HepG2 (cell line): ENCODE measurements at regions not wholly inside any gene's neighbourhood (a gene's known extent, or its start where the extent isn't known, plus 50 kb on each side); places are given as distances from the start of the nearest gene placed in this dataset.

ENCODE experiments used
- AHR ChIP-seq: IDR thresholded peaks from 2 replicates; pipeline ENCODE4 v1.6.1; 2018; ENCODE audit warnings: missing genetic modification reagents, missing compliant biosample characterization
- ATF7-NPFF ChIP-seq: sonication (generic); formaldehyde crosslinking; IDR thresholded peaks from 2 replicates; pipeline ENCODE4 v1.8.1; 2023; ENCODE audit warnings: mild to moderate bottlenecking, low read depth, missing genetic modification reagents, moderate library complexity
- CEBPB ChIP-seq: IDR thresholded peaks from 2 replicates; pipeline ENCODE4 v1.6.1; 2011; ENCODE audit warnings: low read depth, low read length, improper control_type of control experiment, borderline replicate concordance
- CENPX ChIP-seq: sonication (generic); formaldehyde crosslinking; IDR thresholded peaks from 2 replicates; pipeline ENCODE4 v1.9.0; 2021; ENCODE audit warnings: mild to moderate bottlenecking, missing genetic modification reagents, moderate library complexity
- CREM ChIP-seq, 2 experiments: sonication (generic) in 1 of 2; formaldehyde crosslinking in 1 of 2; IDR thresholded peaks; 2 replicates each; pipeline versions ENCODE4 v1.4.0 to v1.6.1; 2016 to 2020; ENCODE audit warnings: antibody characterized with exemption in 1 of 2, mild to moderate bottlenecking in 1 of 2, missing genetic modification reagents in 1 of 2
- FOXP4 ChIP-seq: sonication (generic); formaldehyde crosslinking; IDR thresholded peaks from 2 replicates; pipeline ENCODE4 v1.4.0; 2020; ENCODE audit warnings: missing genetic modification reagents
- IKZF5 ChIP-seq: IDR thresholded peaks from 2 replicates; pipeline ENCODE4 v1.6.1; 2018; ENCODE audit warnings: missing genetic modification reagents, mild to moderate bottlenecking, missing compliant biosample characterization
- MAFF ChIP-seq: IDR thresholded peaks from 2 replicates; pipeline ENCODE4 v1.6.1; 2011; ENCODE audit warnings: low read depth, low read length, improper control_type of control experiment
- NCOA2 ChIP-seq: sonication (generic); formaldehyde crosslinking; IDR thresholded peaks from 2 replicates; pipeline ENCODE4 v1.8.0; 2022; ENCODE audit warnings: inconsistent platforms
- NFKBIZ ChIP-seq: IDR thresholded peaks from 2 replicates; pipeline ENCODE4 v1.6.1; 2018; ENCODE audit warnings: missing genetic modification reagents, missing compliant biosample characterization
- NFYB ChIP-seq: sonication (generic); formaldehyde crosslinking; IDR thresholded peaks from 2 replicates; pipeline ENCODE4 v1.4.0; 2020; ENCODE audit warnings: missing genetic modification reagents
- NR3C1 ChIP-seq: sonication (generic); formaldehyde crosslinking; IDR thresholded peaks from 2 replicates; pipeline ENCODE4 v1.4.0; 2020; ENCODE audit warnings: missing genetic modification reagents
- PBX2 ChIP-seq: IDR thresholded peaks from 2 replicates; pipeline ENCODE4 v1.6.1; 2016; ENCODE audit warnings: control low read depth
- POLR2AphosphoS2 ChIP-seq: IDR thresholded peaks from 2 replicates; pipeline ENCODE4 v1.6.1; 2011; ENCODE audit warnings: low read depth, low read length, improper control_type of control experiment
- REXO4 ChIP-seq: sonication (generic); formaldehyde crosslinking; IDR thresholded peaks from 2 replicates; pipeline ENCODE4 v1.8.0; 2022; ENCODE audit warnings: missing genetic modification reagents, mild to moderate bottlenecking, borderline replicate concordance
- RFX5 ChIP-seq: IDR thresholded peaks from 2 replicates; pipeline ENCODE4 v1.6.1; 2011; ENCODE audit warnings: low read depth, low read length, improper control_type of control experiment
- SMAD3 ChIP-seq: sonication (generic); formaldehyde crosslinking; IDR thresholded peaks from 2 replicates; pipeline ENCODE4 v1.4.0; 2020; ENCODE audit warnings: missing genetic modification reagents
- SOX13 ChIP-seq, 3 experiments: fragments of 450-650 bp in 1 of 3; sonication (generic) in 1 of 3; formaldehyde crosslinking in 1 of 3; IDR thresholded peaks in 2 of 3; conservative IDR thresholded peaks in 1 of 3; 2 replicates each; pipeline versions ENCODE4 v1.5.0 to v1.6.1; 2016 to 2020; ENCODE audit warnings: antibody characterized with exemption in 1 of 3, mild to moderate bottlenecking in 1 of 3, missing compliant biosample characterization in 1 of 3, missing genetic modification reagents in 1 of 3, moderate library complexity in 1 of 3
- SOX5 ChIP-seq: IDR thresholded peaks from 2 replicates; pipeline ENCODE4 v1.6.1; 2016; ENCODE audit warnings: borderline replicate concordance
- THAP8 ChIP-seq: sonication (generic); formaldehyde crosslinking; IDR thresholded peaks from 2 replicates; pipeline ENCODE4 v1.5.1; 2020; ENCODE audit warnings: missing genetic modification reagents, mild to moderate bottlenecking, borderline replicate concordance
- ZNF326 ChIP-seq: sonication (generic); formaldehyde crosslinking; IDR thresholded peaks from 2 replicates; pipeline ENCODE4 v1.4.0; 2020; ENCODE audit warnings: missing genetic modification reagents, borderline replicate concordance
- ZNF367 ChIP-seq: sonication (generic); formaldehyde crosslinking; IDR thresholded peaks from 2 replicates; pipeline ENCODE4 v1.4.0; 2020; ENCODE audit warnings: missing genetic modification reagents, borderline replicate concordance
- ZNF556 ChIP-seq: sonication (generic); formaldehyde crosslinking; IDR thresholded peaks from 2 replicates; pipeline ENCODE4 v1.4.0; 2020; ENCODE audit warnings: mild to moderate bottlenecking, missing genetic modification reagents, borderline replicate concordance
- ZNF629 ChIP-seq: sonication (generic); formaldehyde crosslinking; conservative IDR thresholded peaks from 2 replicates; pipeline ENCODE4 v1.5.0; 2020; ENCODE audit warnings: missing genetic modification reagents
- ZNF703 ChIP-seq: sonication (generic); formaldehyde crosslinking; IDR thresholded peaks from 2 replicates; pipeline ENCODE4 v1.5.1; 2020; ENCODE audit warnings: missing genetic modification reagents, mild to moderate bottlenecking, moderate library complexity, borderline replicate concordance
- ZNF747 ChIP-seq: sonication (generic); formaldehyde crosslinking; IDR thresholded peaks from 2 replicates; pipeline ENCODE4 v1.8.1; 2023; ENCODE audit warnings: missing genetic modification reagents, mild to moderate bottlenecking, borderline replicate concordance
- ZNF781 ChIP-seq: sonication (generic); formaldehyde crosslinking; IDR thresholded peaks from 2 replicates; pipeline ENCODE4 v1.5.1; 2020; ENCODE audit warnings: borderline replicate concordance, mild to moderate bottlenecking, missing genetic modification reagents; ENCODE audit errors: not compliant biosample characterization
- ZNF850 ChIP-seq: sonication (generic); formaldehyde crosslinking; conservative IDR thresholded peaks from 2 replicates; pipeline ENCODE4 v1.9.0; 2021; ENCODE audit warnings: mild to moderate bottlenecking, missing genetic modification reagents

GRCh38 chr7:96426685-96427084 is 104.8 kb upstream of the SLC25A13 start (continued):
- TF ChIP-seq ATF7-NPFF (CRISPR knock-in tag) (no peak), PBX2 (CRISPR knock-in tag) (peak; percentile 45; the same call in 1 of the 2 replicates), RFX5 (no peak), ZNF326 (CRISPR knock-in tag) (no peak), NCOA2 (0 out of 2 replicates have a peak, but pooled peaks have one; percentile 24), SOX5 (CRISPR knock-in tag) (peak; percentile 55), AHR (CRISPR knock-in tag) (no peak), THAP8 (CRISPR knock-in tag) (no peak), CEBPB (no peak), ZNF850 (CRISPR knock-in tag) (no peak), POLR2AphosphoS2 (no peak), CREM (IDR thresholded peaks at IDR 0.05) (peak; percentile 49; the same call in 1 of the 2 replicates), CREM (CRISPR knock-in tag; IDR thresholded peaks at IDR 0.05) (no peak), NFKBIZ (no peak), ZNF781 (CRISPR knock-in tag) (no peak), REXO4 (CRISPR knock-in tag) (no peak), ZNF747 (CRISPR knock-in tag) (no peak), SMAD3 (no peak), ZNF556 (peak; percentile 33; the same call in 1 of the 2 replicates), MAFF (no peak), NR3C1 (no peak), NFYB (CRISPR knock-in tag) (no peak), SOX13 (IDR thresholded peaks at IDR 0.05) (no peak), SOX13 (CRISPR knock-in tag; conservative IDR thresholded peaks at IDR 0.05 in 1 of 2, IDR thresholded peaks at IDR 0.05 in 1 of 2) (peak in 1 of 2 experiments; percentile 76; a peak in 2 of 4 replicates), IKZF5 (CRISPR knock-in tag) (0 out of 2 replicates have a peak, but pooled peaks have one; percentile 30), ZNF703 (no peak), ZNF367 (CRISPR knock-in tag) (no peak), ZNF629 (CRISPR knock-in tag) (no peak), FOXP4 (CRISPR knock-in tag) (peak; percentile 53; the same call in 1 of the 2 replicates), CENPX (CRISPR knock-in tag) (no peak)
